SH-SY5Y (cell line): ENCODE measurements at regions not wholly inside any gene's neighbourhood (a gene's known extent, or its start where the extent isn't known, plus 50 kb on each side); places are given as distances from the start of the nearest gene placed in this dataset.

Experiments
- GATA2 ChIP-seq: IDR thresholded peaks from 2 replicates; pipeline ENCODE4 v1.6.1; 2011; ENCODE audit warnings: mild to moderate bottlenecking, low read depth, low read length
- GATA3 ChIP-seq: IDR thresholded peaks from 2 replicates; pipeline ENCODE4 v1.6.1; 2011; ENCODE audit warnings: low read depth, mild to moderate bottlenecking, low read length, moderate library complexity

DNA sequence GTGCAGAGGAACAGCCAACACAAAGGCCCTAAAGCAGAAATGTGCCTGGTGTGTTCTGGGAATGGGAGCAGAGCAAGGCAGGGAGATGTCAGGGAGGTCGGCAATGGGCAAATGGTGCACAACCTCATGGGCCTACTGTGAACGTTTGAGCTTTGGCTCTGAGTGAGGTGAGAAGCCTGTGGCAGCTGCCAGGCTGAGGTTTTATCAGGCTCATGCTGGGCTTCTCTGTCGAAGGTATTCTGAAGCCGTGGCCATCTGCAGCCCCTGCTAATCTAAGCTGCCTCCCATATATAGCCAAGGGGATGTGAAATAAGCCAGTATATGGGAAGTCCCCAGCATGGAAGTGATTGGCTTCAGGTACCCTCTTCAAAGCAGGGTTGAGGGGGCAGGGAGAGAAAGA lies 193.3 kb downstream of the SLC4A3 start:
- no peak for TF ChIP-seq GATA3
- no peak for TF ChIP-seq GATA2
